ENCODE measurements at regions not wholly inside any gene's neighbourhood (a gene's known extent, or its start where the extent isn't known, plus 50 kb on each side); places are given as distances from the start of the nearest gene placed in this dataset.

- Mint-ChIP-seq H3K36me3 (ENCODE audit: insufficient read depth, unreplicated experiment) (no peaks in the 10 kb centered on the region), H3K27ac (ENCODE audit: low read depth, unreplicated experiment) (no peak overlapping the region), H3K4me1 (ENCODE audit: insufficient read depth, unreplicated experiment) (no peaks in the 10 kb centered on the region), H3K27me3 (ENCODE audit: insufficient read depth, unreplicated experiment) (no peaks in the 10 kb centered on the region), H3K4me3 (ENCODE audit: unreplicated experiment) (no peak overlapping the region), H3K9me3 (ENCODE audit: unreplicated experiment) (no peaks in the 10 kb centered on the region)
- DNase-seq (ENCODE audit: unreplicated experiment) = no peak
- TF ChIP-seq CTCF (IDR thresholded peaks at IDR 0.05; ENCODE audit: unreplicated experiment) = no peak
- CTCF ChIA-PET = no interaction called here
- POLR2A ChIA-PET = no interaction called here
- BruUV-seq (replicated peaks) = no TSS peak
- intact Hi-C loops (cut with micrococcal nuclease) = no loop called here
These were observed 582.7 kb downstream of the SLC6A15 start for GRCh38 chr12:84329938-84330337.

GRCh38 chr12:84315926-84316325 lies 596.7 kb downstream of the SLC6A15 start:
- Mint-ChIP-seq H3K36me3 (ENCODE audit: insufficient read depth, unreplicated experiment) (no peaks in the 10 kb centered on the region), H3K4me1 (ENCODE audit: insufficient read depth, unreplicated experiment) (no peaks in the 10 kb centered on the region), H3K27ac (ENCODE audit: low read depth, unreplicated experiment) (no peak overlapping the region), H3K4me3 (ENCODE audit: unreplicated experiment) (no peak overlapping the region), H3K9me3 (ENCODE audit: unreplicated experiment) (peaks cover 7% of the 10 kb centered on the region), H3K27me3 (ENCODE audit: insufficient read depth, unreplicated experiment) (no peaks in the 10 kb centered on the region)
- BruUV-seq (replicated peaks) = no TSS peak
- intact Hi-C loops (cut with micrococcal nuclease) = no loop called here
- no peak for TF ChIP-seq CTCF (IDR thresholded peaks at IDR 0.05; ENCODE audit: unreplicated experiment)
- DNase-seq (ENCODE audit: unreplicated experiment) = peak; percentile 8
- ChIA-PET POLR2A (no interaction called here), CTCF (no interaction called here)

GRCh38 chr12:84313323-84313675 lies 599.3 kb downstream of the SLC6A15 start:
- no peak for DNase-seq (ENCODE audit: unreplicated experiment)
- H3K27me3 Mint-ChIP-seq (ENCODE audit: insufficient read depth, unreplicated experiment) = no peaks in the 10 kb centered on the region
- no peak for TF ChIP-seq CTCF (IDR thresholded peaks at IDR 0.05; ENCODE audit: unreplicated experiment)
- POLR2A ChIA-PET = no interaction called here
- intact Hi-C loops (cut with micrococcal nuclease) = no loop called here
- peaks cover 7% of the 10 kb centered on the region for H3K9me3 Mint-ChIP-seq (ENCODE audit: unreplicated experiment)
- no TSS peak for BruUV-seq (replicated peaks)
- CTCF ChIA-PET = interaction anchor here (0.6 kb wide), 1 partner anchor 496 kb away, joined by 5 read pairs; no protein-coding TSS in a partner anchor
- no peak overlapping the region for H3K27ac Mint-ChIP-seq (ENCODE audit: low read depth, unreplicated experiment)
- H3K4me3 Mint-ChIP-seq (ENCODE audit: unreplicated experiment) = no peak overlapping the region
- H3K4me1 Mint-ChIP-seq (ENCODE audit: insufficient read depth, unreplicated experiment) = no peaks in the 10 kb centered on the region
- no peaks in the 10 kb centered on the region for H3K36me3 Mint-ChIP-seq (ENCODE audit: insufficient read depth, unreplicated experiment)

- POLR2A ChIA-PET = no interaction called here
These were observed 604.4 kb downstream of the SLC6A15 start for GRCh38 chr12:84308211-84308610.

More at GRCh38 chr12:84308211-84308610, 604.4 kb downstream of the SLC6A15 start:
- intact Hi-C loops (cut with micrococcal nuclease) = no loop called here
- TF ChIP-seq CTCF (IDR thresholded peaks at IDR 0.05; ENCODE audit: unreplicated experiment) = no peak
- peaks cover 7% of the 10 kb centered on the region for H3K9me3 Mint-ChIP-seq (ENCODE audit: unreplicated experiment)
- BruUV-seq (replicated peaks) = no TSS peak
- no peak overlapping the region for H3K27ac Mint-ChIP-seq (ENCODE audit: low read depth, unreplicated experiment)
- no peak overlapping the region for H3K4me3 Mint-ChIP-seq (ENCODE audit: unreplicated experiment)
- H3K27me3 Mint-ChIP-seq (ENCODE audit: insufficient read depth, unreplicated experiment) = no peaks in the 10 kb centered on the region
- DNase-seq (ENCODE audit: unreplicated experiment) = no peak
- no peaks in the 10 kb centered on the region for H3K4me1 Mint-ChIP-seq (ENCODE audit: insufficient read depth, unreplicated experiment)
- CTCF ChIA-PET = no interaction called here
- no peaks in the 10 kb centered on the region for H3K36me3 Mint-ChIP-seq (ENCODE audit: insufficient read depth, unreplicated experiment)

Measured in MCF 10A (cell line).